A549 (cell line): ENCODE measurements at regions not wholly inside any gene's neighbourhood (a gene's known extent, or its start where the extent isn't known, plus 50 kb on each side); places are given as distances from the start of the nearest gene placed in this dataset.

Experiments
- EP300 ChIP-seq, 2 experiments: fragments of >200 bp; sonication (Bioruptor Twin); formaldehyde crosslinking; IDR thresholded peaks; 2 replicates in 1 of 2; 3 replicates in 1 of 2; pipeline ENCODE4 v1.6.1; 2016 to 2017
- POLR2A ChIP-seq: IDR thresholded peaks from 2 replicates; pipeline ENCODE4 v1.6.1; 2012; ENCODE audit warnings: mild to moderate bottlenecking, low read length
- TF ChIP-seq, protein P1 (sequence below): fragments of >200 bp; sonication (Bioruptor Twin); formaldehyde crosslinking; IDR thresholded peaks from 3 replicates; pipeline ENCODE4 v1.5.1; 2016

- TF ChIP-seq, protein P1, sequence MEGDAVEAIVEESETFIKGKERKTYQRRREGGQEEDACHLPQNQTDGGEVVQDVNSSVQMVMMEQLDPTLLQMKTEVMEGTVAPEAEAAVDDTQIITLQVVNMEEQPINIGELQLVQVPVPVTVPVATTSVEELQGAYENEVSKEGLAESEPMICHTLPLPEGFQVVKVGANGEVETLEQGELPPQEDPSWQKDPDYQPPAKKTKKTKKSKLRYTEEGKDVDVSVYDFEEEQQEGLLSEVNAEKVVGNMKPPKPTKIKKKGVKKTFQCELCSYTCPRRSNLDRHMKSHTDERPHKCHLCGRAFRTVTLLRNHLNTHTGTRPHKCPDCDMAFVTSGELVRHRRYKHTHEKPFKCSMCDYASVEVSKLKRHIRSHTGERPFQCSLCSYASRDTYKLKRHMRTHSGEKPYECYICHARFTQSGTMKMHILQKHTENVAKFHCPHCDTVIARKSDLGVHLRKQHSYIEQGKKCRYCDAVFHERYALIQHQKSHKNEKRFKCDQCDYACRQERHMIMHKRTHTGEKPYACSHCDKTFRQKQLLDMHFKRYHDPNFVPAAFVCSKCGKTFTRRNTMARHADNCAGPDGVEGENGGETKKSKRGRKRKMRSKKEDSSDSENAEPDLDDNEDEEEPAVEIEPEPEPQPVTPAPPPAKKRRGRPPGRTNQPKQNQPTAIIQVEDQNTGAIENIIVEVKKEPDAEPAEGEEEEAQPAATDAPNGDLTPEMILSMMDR: no peak
- no peak for TF ChIP-seq POLR2A
- TF ChIP-seq EP300 (IDR thresholded peaks at IDR 0.05): no peak
Measured at GRCh38 chr21:27719226-27719625, 752.3 kb upstream of the ADAMTS5 start.
